NCI-H510A treated with DMSO at 0.1 percent for 48 hours (cell line): ENCODE measurements at regions not wholly inside any gene's neighbourhood (a gene's known extent, or its start where the extent isn't known, plus 50 kb on each side); places are given as distances from the start of the nearest gene placed in this dataset.
"Not testable (repeated sequence)": the region's sequence is repeated elsewhere in the genome, so short reads cannot be mapped to it uniquely, and the experiment has no call there.

Experiments
- DNase-seq: peaks from one replicate; lab custom pipeline; 2025; lab: John Stamatoyannopoulos, UW

DNA sequence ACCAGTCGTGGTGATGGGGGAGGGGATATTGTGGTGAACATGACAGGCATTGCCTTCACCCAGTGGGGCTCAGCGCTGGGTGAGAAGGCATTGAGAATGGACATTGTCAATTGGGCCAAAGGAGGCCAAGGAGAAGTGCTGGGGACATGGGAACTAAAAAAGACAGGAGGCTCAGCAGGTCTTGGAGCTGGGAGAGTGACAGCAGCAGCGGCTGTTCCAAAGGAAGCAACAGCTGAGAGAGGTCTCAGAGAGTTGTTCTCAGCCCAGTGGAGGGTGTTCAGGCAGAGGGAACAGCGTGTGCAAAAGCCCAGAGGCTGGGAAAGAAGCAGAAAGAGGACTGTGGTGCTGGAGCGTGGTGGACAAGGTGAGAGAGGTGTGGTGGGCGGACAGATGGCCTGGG lies 56.6 kb upstream of the ASNS start:
- DNase-seq = not testable (repeated sequence)

DNA sequence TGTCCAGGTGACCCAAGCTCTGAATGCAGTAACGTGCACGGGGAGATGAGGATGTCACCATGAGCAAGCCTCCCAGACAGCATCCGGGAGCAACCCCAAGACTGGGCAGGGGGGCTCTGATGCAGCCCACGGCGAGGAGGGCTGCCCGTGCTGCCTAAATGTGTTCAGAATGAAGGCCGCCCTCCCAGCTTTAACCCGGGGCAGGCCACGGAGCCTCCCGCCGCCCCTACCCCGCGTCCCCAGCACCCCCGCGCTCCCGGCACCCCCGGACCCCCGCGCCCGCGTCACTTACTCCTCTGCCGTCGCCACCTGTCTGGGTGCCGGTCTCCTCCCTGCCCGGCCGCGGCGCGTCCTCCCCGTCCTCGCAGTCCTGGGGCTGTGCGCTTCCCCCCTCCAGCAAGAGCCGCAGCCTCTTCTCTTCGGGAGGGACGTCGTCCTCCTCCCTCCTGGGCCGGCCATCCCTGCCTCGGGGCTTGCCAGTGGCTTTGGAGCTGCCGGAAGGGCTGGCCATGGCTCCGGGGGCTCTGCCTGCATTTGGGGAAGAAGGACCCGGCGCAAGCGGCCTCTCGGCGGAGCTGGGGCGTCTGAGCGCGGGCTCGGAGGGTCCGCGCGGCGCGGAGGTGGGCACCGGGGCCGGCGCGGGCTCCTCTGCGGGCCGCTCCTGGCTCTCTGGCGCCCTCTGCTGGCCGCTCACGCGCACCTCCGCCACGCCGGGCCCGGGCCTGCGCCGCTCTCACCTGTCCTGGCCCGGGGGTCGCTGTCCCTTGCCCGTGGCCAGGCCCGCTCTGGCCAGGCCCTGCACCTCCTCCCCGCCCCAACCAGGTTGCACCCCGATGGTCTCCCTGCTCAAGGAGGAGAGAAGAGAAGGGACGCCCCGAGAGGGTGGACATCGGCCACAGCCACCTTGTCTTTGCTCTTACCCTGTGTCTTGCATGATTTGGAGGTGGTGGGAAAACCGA lies 55.9 kb upstream of the ASNS start:
- peak; percentile 27 for DNase-seq
